HL-60 (cell line): ENCODE measurements at regions not wholly inside any gene's neighbourhood (a gene's known extent, or its start where the extent isn't known, plus 50 kb on each side); places are given as distances from the start of the nearest gene placed in this dataset.

ENCODE experiments used
- DNase-seq, 2 experiments: peaks; one replicate each; pipeline ENCODE4 v3.0.0-alpha.2; 2010 to 2020; ENCODE audit warnings: low read depth in 1 of 2, low spot score in 1 of 2
- H3K27ac ChIP-seq: fragments of 250-450 bp; sonication (Bioruptor Pico); replicated peaks from 2 replicates; pipeline ENCODE4 v1.5.1; 2020; ENCODE audit warnings: mild to moderate bottlenecking, moderate library complexity
- H3K27me3 ChIP-seq: fragments of 250-450 bp; sonication (Bioruptor Pico); 2 replicates; pipeline ENCODE4 v1.5.1; 2021; ENCODE audit warnings: mild to moderate bottlenecking, moderate library complexity; ENCODE audit not compliant: insufficient read depth, poor library complexity, severe bottlenecking
- H3K4me3 ChIP-seq: replicated peaks from 2 replicates; pipeline ENCODE4 v1.5.1; 2011; ENCODE audit warnings: mild to moderate bottlenecking, control low read depth, low read length; ENCODE audit not compliant: insufficient read depth
- CTCF ChIP-seq: IDR thresholded peaks from one replicate; pipeline ENCODE4 v1.5.1; 2011; ENCODE audit warnings: low read length, control low read depth, inconsistent platforms; ENCODE audit not compliant: insufficient read depth
- GABPA ChIP-seq: IDR thresholded peaks from 2 replicates; pipeline ENCODE4 v1.6.1; 2012; ENCODE audit warnings: low read depth
- POLR2AphosphoS5 ChIP-seq: IDR thresholded peaks from 2 replicates; pipeline ENCODE4 v1.6.1; 2012; ENCODE audit warnings: low read depth
- SPI1 ChIP-seq: IDR thresholded peaks from 2 replicates; pipeline ENCODE4 v1.6.1; 2012; ENCODE audit warnings: low read depth, mild to moderate bottlenecking, borderline replicate concordance
- TF ChIP-seq, protein P1 (sequence below): IDR thresholded peaks from 2 replicates; pipeline ENCODE4 v1.6.1; 2012; ENCODE audit warnings: low read depth; ENCODE audit not compliant: insufficient replicate concordance

DNA sequence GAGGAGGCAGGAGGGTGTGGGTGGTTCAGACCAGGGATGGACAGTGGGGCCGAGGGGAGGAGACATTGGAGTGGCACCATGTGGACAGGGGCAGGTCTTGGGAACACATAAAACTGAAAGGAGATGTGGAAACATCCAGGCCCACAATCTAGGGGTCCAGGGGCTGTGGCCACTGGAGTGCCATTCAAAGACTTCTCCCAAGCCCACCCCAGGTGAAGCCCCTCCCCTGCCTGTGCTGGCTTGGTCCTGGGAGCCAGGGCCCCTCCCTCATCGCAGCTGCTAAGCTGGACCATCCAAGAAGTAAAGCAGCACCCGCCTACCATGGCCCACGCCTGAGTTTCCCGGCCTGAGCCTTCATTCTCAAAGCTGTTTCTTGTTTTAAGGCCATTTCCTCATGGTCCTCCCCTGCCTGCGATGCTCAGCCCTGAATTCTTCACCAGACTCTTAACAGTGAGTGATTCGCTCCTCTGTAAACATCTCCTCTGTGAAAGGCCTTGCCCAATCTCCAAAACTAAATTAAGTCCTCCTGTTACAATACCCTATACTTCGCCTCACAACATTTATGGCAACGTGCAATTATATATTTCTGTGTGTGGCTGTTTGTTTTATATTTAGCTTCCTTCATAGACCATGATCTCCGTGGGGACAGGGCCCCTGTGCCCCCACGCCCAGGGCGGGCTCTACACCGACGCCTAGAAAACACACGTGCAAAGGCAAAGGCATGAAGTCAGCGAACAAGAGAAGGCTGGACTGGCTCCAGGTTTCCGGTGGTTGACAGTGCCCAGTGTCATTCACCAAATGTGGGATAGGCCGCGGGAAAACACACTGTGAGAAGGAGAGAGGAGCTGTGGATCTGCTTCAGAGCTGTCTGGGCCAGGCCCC is 267.8 kb downstream of the ERMARD start:
- TF ChIP-seq GABPA = no peak
- TF ChIP-seq SPI1 = no peak
- TF ChIP-seq, protein P1, sequence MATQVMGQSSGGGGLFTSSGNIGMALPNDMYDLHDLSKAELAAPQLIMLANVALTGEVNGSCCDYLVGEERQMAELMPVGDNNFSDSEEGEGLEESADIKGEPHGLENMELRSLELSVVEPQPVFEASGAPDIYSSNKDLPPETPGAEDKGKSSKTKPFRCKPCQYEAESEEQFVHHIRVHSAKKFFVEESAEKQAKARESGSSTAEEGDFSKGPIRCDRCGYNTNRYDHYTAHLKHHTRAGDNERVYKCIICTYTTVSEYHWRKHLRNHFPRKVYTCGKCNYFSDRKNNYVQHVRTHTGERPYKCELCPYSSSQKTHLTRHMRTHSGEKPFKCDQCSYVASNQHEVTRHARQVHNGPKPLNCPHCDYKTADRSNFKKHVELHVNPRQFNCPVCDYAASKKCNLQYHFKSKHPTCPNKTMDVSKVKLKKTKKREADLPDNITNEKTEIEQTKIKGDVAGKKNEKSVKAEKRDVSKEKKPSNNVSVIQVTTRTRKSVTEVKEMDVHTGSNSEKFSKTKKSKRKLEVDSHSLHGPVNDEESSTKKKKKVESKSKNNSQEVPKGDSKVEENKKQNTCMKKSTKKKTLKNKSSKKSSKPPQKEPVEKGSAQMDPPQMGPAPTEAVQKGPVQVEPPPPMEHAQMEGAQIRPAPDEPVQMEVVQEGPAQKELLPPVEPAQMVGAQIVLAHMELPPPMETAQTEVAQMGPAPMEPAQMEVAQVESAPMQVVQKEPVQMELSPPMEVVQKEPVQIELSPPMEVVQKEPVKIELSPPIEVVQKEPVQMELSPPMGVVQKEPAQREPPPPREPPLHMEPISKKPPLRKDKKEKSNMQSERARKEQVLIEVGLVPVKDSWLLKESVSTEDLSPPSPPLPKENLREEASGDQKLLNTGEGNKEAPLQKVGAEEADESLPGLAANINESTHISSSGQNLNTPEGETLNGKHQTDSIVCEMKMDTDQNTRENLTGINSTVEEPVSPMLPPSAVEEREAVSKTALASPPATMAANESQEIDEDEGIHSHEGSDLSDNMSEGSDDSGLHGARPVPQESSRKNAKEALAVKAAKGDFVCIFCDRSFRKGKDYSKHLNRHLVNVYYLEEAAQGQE = no peak
- no peak for TF ChIP-seq CTCF
- no peak for TF ChIP-seq POLR2AphosphoS5
- Histone ChIP-seq H3K4me3 (no peak overlapping the region), H3K27ac (no peak overlapping the region; the same call in 1 of the 2 replicates), H3K27me3 (no peaks in the 10 kb centered on the region)
- no peak for DNase-seq

DNA sequence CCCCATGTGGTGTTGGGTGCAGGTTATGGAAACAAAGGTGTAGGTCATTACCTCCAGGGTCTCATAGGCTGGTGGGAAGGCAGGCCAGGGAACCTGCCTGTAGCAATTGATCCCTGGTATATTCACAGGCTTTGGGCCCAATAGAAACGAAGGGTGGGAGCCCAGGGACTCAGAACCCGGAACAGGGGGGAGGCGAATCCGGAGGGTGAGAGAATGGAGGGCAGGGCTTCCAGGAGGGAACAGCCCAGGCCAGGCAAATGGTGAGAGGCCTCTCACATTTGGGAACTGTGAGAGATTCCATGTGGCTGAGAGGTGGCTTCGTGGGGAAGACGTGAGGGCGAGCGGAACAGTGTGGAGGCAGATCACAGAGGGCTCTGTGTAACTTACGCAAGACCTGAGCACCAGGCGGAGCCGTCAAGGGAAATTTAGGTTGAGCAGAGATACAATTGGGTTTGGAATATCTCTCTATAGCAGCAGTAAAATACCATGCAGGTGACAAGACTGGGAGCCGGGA is 267.1 kb downstream of the ERMARD start:
- H3K27ac ChIP-seq = peak overlapping the region; percentile 42
- no peak for TF ChIP-seq CTCF
- TF ChIP-seq POLR2AphosphoS5 = no peak
- no peak for TF ChIP-seq SPI1
- TF ChIP-seq, protein P1 = no peak
- TF ChIP-seq GABPA = no peak
- no peak overlapping the region for H3K4me3 ChIP-seq
- no peaks in the 10 kb centered on the region for H3K27me3 ChIP-seq
- DNase-seq = no peak

GRCh38 chr6:170017603-170018320 is 266.3 kb downstream of the ERMARD start:
- Histone ChIP-seq H3K27me3 (no peaks in the 10 kb centered on the region), H3K27ac (peak overlapping the region; percentile 42), H3K4me3 (no peak overlapping the region)
- no peak for TF ChIP-seq CTCF
- TF ChIP-seq, protein P1 = no peak
- no peak for TF ChIP-seq POLR2AphosphoS5
- TF ChIP-seq GABPA = no peak
- peak; percentile 78 for TF ChIP-seq SPI1
- DNase-seq = peak in 1 of 2 experiments; percentile 62
